H9 (cell line): ENCODE measurements at regions not wholly inside any gene's neighbourhood (a gene's known extent, or its start where the extent isn't known, plus 50 kb on each side); places are given as distances from the start of the nearest gene placed in this dataset.

Experiments used
- DNase-seq: peaks from one replicate; pipeline ENCODE4 v3.0.0-alpha.2; 2017
- H2AFZ ChIP-seq: one replicate; pipeline ENCODE4 v1.6.1; 2013; ENCODE audit warnings: mild to moderate bottlenecking, low read length, control low read depth, moderate library complexity
- H2AK5ac ChIP-seq: 2 replicates; pipeline ENCODE4 v1.6.1; 2013; ENCODE audit warnings: low read length, control low read depth, mixed read lengths; ENCODE audit not compliant: insufficient read length
- H2BK120ac ChIP-seq: one replicate; pipeline ENCODE4 v1.6.1; 2013; ENCODE audit warnings: low read depth, mild to moderate bottlenecking, low read length, control low read depth, inconsistent platforms; ENCODE audit not compliant: poor library complexity, severe bottlenecking
- H2BK12ac ChIP-seq: 2 replicates; pipeline ENCODE4 v1.6.1; 2013; ENCODE audit warnings: low read length, control low read depth, mixed read lengths, low read depth; ENCODE audit not compliant: insufficient read length
- H2BK15ac ChIP-seq: 2 replicates; pipeline ENCODE4 v1.6.1; 2013; ENCODE audit warnings: low read depth, low read length, control low read depth
- H2BK20ac ChIP-seq: one replicate; pipeline ENCODE4 v1.6.1; 2013; ENCODE audit warnings: low read depth, mild to moderate bottlenecking, low read length, control low read depth, inconsistent platforms; ENCODE audit not compliant: poor library complexity, severe bottlenecking
- H2BK5ac ChIP-seq: 2 replicates; pipeline ENCODE4 v1.6.1; 2013; ENCODE audit warnings: low read length, control low read depth, mixed read lengths; ENCODE audit not compliant: insufficient read length
- H3K14ac ChIP-seq: 2 replicates; pipeline ENCODE4 v1.6.1; 2013; ENCODE audit warnings: low read length, control low read depth; ENCODE audit not compliant: insufficient read depth
- H3K18ac ChIP-seq: 2 replicates; pipeline ENCODE4 v1.6.1; 2013; ENCODE audit warnings: low read depth, mild to moderate bottlenecking, mixed read lengths, low read length, control low read depth; ENCODE audit not compliant: insufficient read length
- H3K23ac ChIP-seq: 2 replicates; pipeline ENCODE4 v1.6.1; 2013; ENCODE audit warnings: low read length, control low read depth, mixed read lengths, low read depth; ENCODE audit not compliant: insufficient read length
- H3K23me2 ChIP-seq: 2 replicates; pipeline ENCODE4 v1.6.1; 2013; ENCODE audit warnings: low read depth, mild to moderate bottlenecking, mixed read lengths, low read length, control low read depth; ENCODE audit not compliant: insufficient read length, poor library complexity, severe bottlenecking
- H3K27ac ChIP-seq: 2 replicates; pipeline ENCODE4 v1.5.1; 2013; ENCODE audit warnings: low read length, control low read depth, mixed read lengths, low read depth; ENCODE audit not compliant: insufficient read length
- H3K27me3 ChIP-seq: 2 replicates; pipeline ENCODE4 v1.6.1; 2013; ENCODE audit warnings: low read length, control low read depth, inconsistent platforms; ENCODE audit not compliant: insufficient read depth
- H3K4ac ChIP-seq: 2 replicates; pipeline ENCODE4 v1.6.1; 2013; ENCODE audit warnings: low read depth, mild to moderate bottlenecking, control low read depth, inconsistent platforms, low read length, moderate library complexity
- H3K4me1 ChIP-seq: 2 replicates; pipeline ENCODE4 v1.6.1; 2013; ENCODE audit warnings: low read length, control low read depth, inconsistent platforms; ENCODE audit not compliant: insufficient read depth
- H3K4me2 ChIP-seq: 2 replicates; pipeline ENCODE4 v1.6.1; 2013; ENCODE audit warnings: low read length, control low read depth, mixed read lengths; ENCODE audit not compliant: insufficient read length, insufficient read depth
- H3K56ac ChIP-seq: 2 replicates; pipeline ENCODE4 v1.6.1; 2013; ENCODE audit warnings: low read depth, mild to moderate bottlenecking, mixed read lengths, low read length, control low read depth; ENCODE audit not compliant: insufficient read length
- H3K79me1 ChIP-seq: 2 replicates; pipeline ENCODE4 v1.6.1; 2013; ENCODE audit warnings: low read depth, mild to moderate bottlenecking, moderate library complexity, low read length, control low read depth, inconsistent platforms; ENCODE audit not compliant: insufficient read depth, poor library complexity, severe bottlenecking
- H3K79me2 ChIP-seq: 2 replicates; pipeline ENCODE4 v1.6.1; 2013; ENCODE audit warnings: low read length, control low read depth, inconsistent platforms; ENCODE audit not compliant: insufficient read depth
- H3K9ac ChIP-seq: 2 replicates; pipeline ENCODE4 v1.6.1; 2013; ENCODE audit warnings: low read length, control low read depth, mixed read lengths; ENCODE audit not compliant: insufficient read length; ENCODE audit errors: extremely low read depth
- H3K9me3 ChIP-seq: one replicate; pipeline ENCODE4 v1.6.1; 2013; ENCODE audit warnings: low read depth, low read length, inconsistent platforms; ENCODE audit not compliant: control insufficient read depth
- H3T11ph ChIP-seq: one replicate; pipeline ENCODE4 v1.6.1; 2013; ENCODE audit warnings: mild to moderate bottlenecking, low read length, control low read depth, inconsistent platforms
- H4K20me1 ChIP-seq: one replicate; pipeline ENCODE4 v1.6.1; 2013; ENCODE audit not compliant: control insufficient read depth, insufficient read length, insufficient read depth
- H4K5ac ChIP-seq: 2 replicates; pipeline ENCODE4 v1.6.1; 2013; ENCODE audit warnings: low read depth, mild to moderate bottlenecking, mixed read lengths, low read length, control low read depth; ENCODE audit not compliant: insufficient read length
- H4K8ac ChIP-seq: replicated peaks from 2 replicates; pipeline ENCODE4 v1.6.1; 2013; ENCODE audit warnings: low read length, control low read depth, mixed read lengths, low read depth; ENCODE audit not compliant: insufficient read length
- H4K91ac ChIP-seq: 2 replicates; pipeline ENCODE4 v1.6.1; 2013; ENCODE audit warnings: low read depth, mild to moderate bottlenecking, moderate library complexity, mixed read lengths, low read length, control low read depth; ENCODE audit not compliant: insufficient read length
- H3K27ac Mint-ChIP-seq, 3 experiments: 2 replicates in 2 of 3; 3 replicates in 1 of 3; pipeline ENCODE4 v1.8.0; 2020 to 2021; ENCODE audit warnings: mixed read lengths in 3 of 3, mild to moderate bottlenecking in 1 of 3, moderate library complexity in 1 of 3
- H3K27me3 Mint-ChIP-seq: 2 replicates; pipeline ENCODE4 v1.8.0; 2021; ENCODE audit warnings: low read depth, mild to moderate bottlenecking, moderate library complexity, mixed read lengths
- H3K36me3 Mint-ChIP-seq, 3 experiments: 2 replicates in 2 of 3; 3 replicates in 1 of 3; pipeline ENCODE4 v1.8.0; 2020 to 2021; ENCODE audit warnings: low read depth in 3 of 3, mixed read lengths in 3 of 3; ENCODE audit not compliant: insufficient read depth in 1 of 3
- H3K4me1 Mint-ChIP-seq, 2 experiments: 2 replicates each; pipeline ENCODE4 v1.8.0; 2020; ENCODE audit warnings: mixed read lengths in 2 of 2
- H3K4me3 Mint-ChIP-seq, 2 experiments: 2 replicates in 1 of 2; 3 replicates in 1 of 2; pipeline ENCODE4 v1.8.0; 2020 to 2021; ENCODE audit warnings: mild to moderate bottlenecking in 2 of 2, mixed read lengths in 2 of 2, moderate library complexity in 1 of 2
- H3K9me3 Mint-ChIP-seq, 2 experiments: 2 replicates in 1 of 2; 3 replicates in 1 of 2; pipeline ENCODE4 v1.8.0; 2020; ENCODE audit warnings: mild to moderate bottlenecking in 2 of 2, mixed read lengths in 2 of 2, moderate library complexity in 1 of 2
- WGBS: extraction: QIAGEN DNeasy Blood & Tissue Kit; methylation state at CpG from one replicate; pipeline ENCODE4 v1.1.7; 2013; ENCODE audit warnings: missing lambda C conversion rate, low lambda C conversion rate, mixed read lengths; ENCODE audit not compliant: insufficient read length; ENCODE audit errors: extremely low coverage; 5-methylcytosine and 5-hydroxymethylcytosine counted together
- TF ChIP-seq, protein P1 (sequence below): fragments of 200-600 bp; sonication (generic); conservative IDR thresholded peaks from 3 replicates; pipeline ENCODE4 v1.8.0; 2021; ENCODE audit warnings: antibody characterized with exemption, mild to moderate bottlenecking

DNA sequence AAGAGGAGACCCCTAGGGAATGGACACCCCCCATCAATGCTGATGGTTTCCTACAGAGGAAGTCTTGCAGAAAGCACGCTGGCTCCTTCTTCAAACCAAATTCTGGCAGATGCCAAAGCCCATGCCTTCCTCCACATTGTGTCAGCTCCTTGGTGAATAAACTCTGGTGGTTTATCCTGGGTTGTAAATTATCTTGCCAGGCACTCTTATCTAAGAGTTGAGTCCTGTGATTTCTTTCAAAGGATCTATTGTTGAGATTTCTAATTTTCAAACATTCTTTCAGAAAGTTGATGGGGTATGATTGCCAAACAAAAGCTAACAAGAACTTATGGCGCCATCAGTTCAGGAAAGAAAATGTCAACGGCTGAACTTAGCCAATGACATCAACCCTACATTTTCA is 160.4 kb downstream of the NSG2 start:
- Histone ChIP-seq H2BK5ac (no peak overlapping the region), H3K79me1 (no peaks in the 10 kb centered on the region), H3K18ac (no peak overlapping the region), H3K27ac (no peak overlapping the region), H3K56ac (no peak overlapping the region), H3K23me2 (no peaks in the 10 kb centered on the region), H3K27me3 (no peaks in the 10 kb centered on the region), H3T11ph (no peak overlapping the region), H4K5ac (no peak overlapping the region), H3K9ac (no peak overlapping the region), H3K14ac (no peak overlapping the region), H3K4me2 (no peak overlapping the region), H2AK5ac (no peak overlapping the region), H3K9me3 (no peaks in the 10 kb centered on the region), H3K4me1 (no peaks in the 10 kb centered on the region), H4K91ac (no peak overlapping the region), H2BK12ac (no peak overlapping the region), H2BK15ac (no peak overlapping the region), H2BK120ac (peak overlapping the region; percentile 61), H3K79me2 (no peaks in the 10 kb centered on the region), H3K23ac (no peak overlapping the region), H4K8ac (no peak overlapping the region), H2AFZ (no peak overlapping the region), H3K4ac (no peak overlapping the region), H4K20me1 (no peaks in the 10 kb centered on the region), H2BK20ac (no peak overlapping the region)
- no peak for DNase-seq
- Mint-ChIP-seq H3K9me3 (no peaks in the 10 kb centered on the region), H3K4me1 (peaks cover 28 to 31% of the 10 kb centered on the region in 2 experiments), H3K27ac (peak overlapping the region in 1 of 3 experiments; percentile 84; a peak in 1 of 7 replicates), H3K36me3 (no peaks in the 10 kb centered on the region), H3K27me3 (peaks cover 2% of the 10 kb centered on the region), H3K4me3 (no peak overlapping the region)
- WGBS, result no CpG with 5 or more reads among the region's 3 CpGs
- TF ChIP-seq, protein P1, sequence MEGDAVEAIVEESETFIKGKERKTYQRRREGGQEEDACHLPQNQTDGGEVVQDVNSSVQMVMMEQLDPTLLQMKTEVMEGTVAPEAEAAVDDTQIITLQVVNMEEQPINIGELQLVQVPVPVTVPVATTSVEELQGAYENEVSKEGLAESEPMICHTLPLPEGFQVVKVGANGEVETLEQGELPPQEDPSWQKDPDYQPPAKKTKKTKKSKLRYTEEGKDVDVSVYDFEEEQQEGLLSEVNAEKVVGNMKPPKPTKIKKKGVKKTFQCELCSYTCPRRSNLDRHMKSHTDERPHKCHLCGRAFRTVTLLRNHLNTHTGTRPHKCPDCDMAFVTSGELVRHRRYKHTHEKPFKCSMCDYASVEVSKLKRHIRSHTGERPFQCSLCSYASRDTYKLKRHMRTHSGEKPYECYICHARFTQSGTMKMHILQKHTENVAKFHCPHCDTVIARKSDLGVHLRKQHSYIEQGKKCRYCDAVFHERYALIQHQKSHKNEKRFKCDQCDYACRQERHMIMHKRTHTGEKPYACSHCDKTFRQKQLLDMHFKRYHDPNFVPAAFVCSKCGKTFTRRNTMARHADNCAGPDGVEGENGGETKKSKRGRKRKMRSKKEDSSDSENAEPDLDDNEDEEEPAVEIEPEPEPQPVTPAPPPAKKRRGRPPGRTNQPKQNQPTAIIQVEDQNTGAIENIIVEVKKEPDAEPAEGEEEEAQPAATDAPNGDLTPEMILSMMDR, result no peak
